Neutrophil (primary cell): ENCODE measurements at regions not wholly inside any gene's neighbourhood (a gene's known extent, or its start where the extent isn't known, plus 50 kb on each side); places are given as distances from the start of the nearest gene placed in this dataset.

ENCODE experiments used
- H3K27ac ChIP-seq: fragments of 200-600 bp; sonication (generic); 2 replicates; pipeline ENCODE4 v1.5.1; 2016; ENCODE audit warnings: mild to moderate bottlenecking, moderate library complexity
- H3K27me3 ChIP-seq: fragments of 200-600 bp; sonication (generic); 2 replicates; pipeline ENCODE4 v1.6.0; 2016; ENCODE audit warnings: mild to moderate bottlenecking
- H3K36me3 ChIP-seq: fragments of 200-600 bp; sonication (generic); 2 replicates; pipeline ENCODE4 v1.5.1; 2017
- H3K4me1 ChIP-seq, 2 experiments: fragments of 200-600 bp in 1 of 2; sonication (generic) in 1 of 2; 1 replicate in 1 of 2; 2 replicates in 1 of 2; pipeline versions ENCODE4 v1.5.1 to v1.6.1; 2013 to 2016; ENCODE audit warnings: low read depth in 1 of 2, low read length in 1 of 2, mild to moderate bottlenecking in 1 of 2, moderate library complexity in 1 of 2; ENCODE audit not compliant: control insufficient read depth in 1 of 2, insufficient read depth in 1 of 2
- H3K4me3 ChIP-seq, 2 experiments: fragments of 200-600 bp in 1 of 2; sonication (generic) in 1 of 2; 1 replicate in 1 of 2; 2 replicates in 1 of 2; pipeline ENCODE4 v1.5.1; 2013 to 2016; ENCODE audit warnings: low read depth in 1 of 2, low read length in 1 of 2, mild to moderate bottlenecking in 1 of 2, moderate library complexity in 1 of 2
- H3K9me3 ChIP-seq: fragments of 200-600 bp; sonication (generic); 2 replicates; pipeline ENCODE4 v1.5.1; 2016
- CTCF ChIP-seq: fragments of 200-600 bp; sonication (generic); IDR thresholded peaks from 2 replicates; pipeline ENCODE4 v1.5.1; 2016; ENCODE audit warnings: antibody characterized with exemption

- H3K36me3 ChIP-seq: no peaks in the 10 kb centered on the region
- TF ChIP-seq CTCF: no peak
- no peaks in the 10 kb centered on the region for H3K9me3 ChIP-seq
- H3K27me3 ChIP-seq: no peaks in the 10 kb centered on the region
- no peak overlapping the region for H3K4me3 ChIP-seq
- H3K27ac ChIP-seq: no peak overlapping the region
- no peaks in the 10 kb centered on the region for H3K4me1 ChIP-seq
Measured at GRCh38 chr18:22640281-22640842, 222.6 kb upstream of the CTAGE1 start.

- Histone ChIP-seq H3K27ac (no peak overlapping the region), H3K36me3 (no peaks in the 10 kb centered on the region), H3K4me1 (no peaks in the 10 kb centered on the region), H3K4me3 (no peak overlapping the region), H3K9me3 (no peaks in the 10 kb centered on the region), H3K27me3 (no peaks in the 10 kb centered on the region)
- no peak for TF ChIP-seq CTCF
Measured at GRCh38 chr18:22641958-22642357, 224.2 kb upstream of the CTAGE1 start.

DNA sequence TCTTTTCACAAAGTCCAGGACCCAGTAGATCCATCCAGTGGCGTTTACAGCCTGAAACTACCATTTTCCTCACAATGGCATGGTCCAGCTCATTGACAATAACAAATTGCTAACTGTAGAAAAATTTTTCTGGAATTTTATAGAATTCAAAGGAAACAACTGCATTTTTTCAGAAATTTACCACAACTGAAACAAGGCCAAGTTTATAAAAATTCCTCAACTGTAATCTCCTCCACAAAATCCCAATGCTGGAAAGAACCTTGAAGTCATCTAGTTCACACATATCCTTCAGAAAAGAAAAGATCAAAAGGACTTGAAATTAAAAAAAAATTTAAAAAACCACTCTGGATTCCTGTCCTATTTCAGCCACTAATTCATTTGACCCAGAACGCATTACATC lies 226.0 kb upstream of the CTAGE1 start:
- no peaks in the 10 kb centered on the region for H3K9me3 ChIP-seq
- no peaks in the 10 kb centered on the region for H3K27me3 ChIP-seq
- no peak for TF ChIP-seq CTCF
- H3K36me3 ChIP-seq: no peaks in the 10 kb centered on the region
- H3K27ac ChIP-seq: no peak overlapping the region
- H3K4me1 ChIP-seq: no peaks in the 10 kb centered on the region
- H3K4me3 ChIP-seq: no peak overlapping the region

GRCh38 chr18:22650247-22650646 lies 232.5 kb upstream of the CTAGE1 start:
- TF ChIP-seq CTCF: no peak
- H3K4me1 ChIP-seq: no peaks in the 10 kb centered on the region
- H3K27me3 ChIP-seq: no peaks in the 10 kb centered on the region
- no peaks in the 10 kb centered on the region for H3K36me3 ChIP-seq
- H3K9me3 ChIP-seq: no peaks in the 10 kb centered on the region
- H3K4me3 ChIP-seq: no peak overlapping the region
- no peak overlapping the region for H3K27ac ChIP-seq

GRCh38 chr18:22657619-22658018 lies 239.9 kb upstream of the CTAGE1 start:
- H3K4me1 ChIP-seq: no peaks in the 10 kb centered on the region
- TF ChIP-seq CTCF: no peak
- H3K4me3 ChIP-seq: no peak overlapping the region
- no peaks in the 10 kb centered on the region for H3K36me3 ChIP-seq
- no peaks in the 10 kb centered on the region for H3K27me3 ChIP-seq
- H3K27ac ChIP-seq: no peak overlapping the region
- H3K9me3 ChIP-seq: no peaks in the 10 kb centered on the region

DNA sequence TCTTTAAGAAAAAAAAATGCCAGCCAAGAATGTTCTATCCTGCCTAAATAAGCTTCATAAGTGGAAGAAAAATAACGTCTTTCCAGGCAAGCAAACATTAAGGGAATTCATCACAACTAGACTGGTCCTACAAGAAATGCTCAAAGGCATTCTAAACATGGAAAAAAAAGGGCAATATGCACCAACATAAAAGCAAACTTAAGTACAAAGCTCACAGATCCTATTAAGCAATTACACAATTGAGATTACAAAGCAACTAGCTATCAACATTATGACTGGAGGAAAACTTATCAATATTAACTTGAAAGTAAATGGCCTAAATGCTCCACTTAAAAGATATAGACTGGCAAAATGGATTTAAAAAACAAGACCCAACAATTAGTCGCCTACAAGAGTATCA lies 240.6 kb upstream of the CTAGE1 start:
- Histone ChIP-seq H3K4me1 (no peaks in the 10 kb centered on the region), H3K4me3 (no peak overlapping the region), H3K27me3 (no peaks in the 10 kb centered on the region), H3K9me3 (no peaks in the 10 kb centered on the region), H3K36me3 (no peaks in the 10 kb centered on the region), H3K27ac (no peak overlapping the region)
- TF ChIP-seq CTCF: no peak
